PC-3 (cell line): ENCODE measurements at regions not wholly inside any gene's neighbourhood (a gene's known extent, or its start where the extent isn't known, plus 50 kb on each side); places are given as distances from the start of the nearest gene placed in this dataset.

ENCODE experiments used
- EZH2 ChIP-seq: fragments of 300-600 bp; sonication (generic); IDR thresholded peaks from one replicate; pipeline ENCODE4 v1.6.1; 2017; ENCODE audit warnings: antibody characterized with exemption, mild to moderate bottlenecking, low read length; ENCODE audit not compliant: unreplicated experiment
- EZH2phosphoT487 ChIP-seq: fragments of 300-600 bp; sonication (generic); IDR thresholded peaks from 2 replicates; pipeline ENCODE4 v1.6.1; 2018; ENCODE audit warnings: mild to moderate bottlenecking, antibody characterized with exemption, low read length, borderline replicate concordance
- TF ChIP-seq, protein P1 (sequence below): fragments of 300-600 bp; sonication (generic); conservative IDR thresholded peaks from 2 replicates; pipeline ENCODE4 v1.5.1; 2017; ENCODE audit warnings: antibody characterized with exemption, low read depth, mild to moderate bottlenecking, low read length

DNA sequence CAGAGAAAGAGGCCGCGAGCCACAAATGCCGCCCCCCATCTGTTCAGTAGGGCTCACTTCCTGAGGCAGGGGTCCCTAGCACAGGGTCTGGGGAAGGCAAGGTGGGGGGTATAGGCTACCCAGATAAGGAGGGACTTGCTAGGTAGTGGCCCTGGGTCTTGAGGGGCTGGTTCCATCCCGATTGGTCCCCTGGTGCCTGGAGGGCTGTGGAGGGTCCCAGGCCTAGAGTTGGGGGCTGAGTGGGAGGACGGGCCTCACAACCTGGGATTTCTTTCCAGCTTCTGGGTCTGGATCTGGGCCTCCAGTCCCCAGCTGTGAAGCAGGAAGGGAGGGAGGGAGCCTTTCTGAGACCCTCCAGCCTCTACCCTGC, 75.1 kb upstream of the EN2 start:
- TF ChIP-seq, protein P1, sequence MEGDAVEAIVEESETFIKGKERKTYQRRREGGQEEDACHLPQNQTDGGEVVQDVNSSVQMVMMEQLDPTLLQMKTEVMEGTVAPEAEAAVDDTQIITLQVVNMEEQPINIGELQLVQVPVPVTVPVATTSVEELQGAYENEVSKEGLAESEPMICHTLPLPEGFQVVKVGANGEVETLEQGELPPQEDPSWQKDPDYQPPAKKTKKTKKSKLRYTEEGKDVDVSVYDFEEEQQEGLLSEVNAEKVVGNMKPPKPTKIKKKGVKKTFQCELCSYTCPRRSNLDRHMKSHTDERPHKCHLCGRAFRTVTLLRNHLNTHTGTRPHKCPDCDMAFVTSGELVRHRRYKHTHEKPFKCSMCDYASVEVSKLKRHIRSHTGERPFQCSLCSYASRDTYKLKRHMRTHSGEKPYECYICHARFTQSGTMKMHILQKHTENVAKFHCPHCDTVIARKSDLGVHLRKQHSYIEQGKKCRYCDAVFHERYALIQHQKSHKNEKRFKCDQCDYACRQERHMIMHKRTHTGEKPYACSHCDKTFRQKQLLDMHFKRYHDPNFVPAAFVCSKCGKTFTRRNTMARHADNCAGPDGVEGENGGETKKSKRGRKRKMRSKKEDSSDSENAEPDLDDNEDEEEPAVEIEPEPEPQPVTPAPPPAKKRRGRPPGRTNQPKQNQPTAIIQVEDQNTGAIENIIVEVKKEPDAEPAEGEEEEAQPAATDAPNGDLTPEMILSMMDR: no peak
- no peak for TF ChIP-seq EZH2
- no peak for TF ChIP-seq EZH2phosphoT487
